ENCODE measurements at regions not wholly inside any gene's neighbourhood (a gene's known extent, or its start where the extent isn't known, plus 50 kb on each side); places are given as distances from the start of the nearest gene placed in this dataset.

DNA sequence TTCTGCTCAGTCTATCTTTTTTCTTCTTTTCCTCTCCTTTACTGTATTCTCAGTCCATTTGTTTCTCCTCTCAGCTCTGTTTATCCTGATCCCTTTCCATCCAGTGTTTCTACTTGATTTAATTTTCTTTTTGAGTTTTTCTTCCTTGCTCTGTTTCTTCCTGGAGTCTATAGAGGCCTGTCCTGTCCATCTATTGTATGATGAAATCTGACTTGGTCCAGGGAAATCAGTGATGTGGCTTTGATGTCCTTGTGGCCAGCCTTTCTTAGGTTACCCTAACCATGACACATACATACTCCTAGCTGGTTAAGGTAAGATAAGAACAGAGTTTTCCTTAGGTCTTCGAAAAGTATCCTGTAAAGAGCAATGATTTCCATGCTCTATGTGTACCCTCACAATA, 89.3 kb upstream of the LNX1 start:
- TF ChIP-seq POLR2A (IDR thresholded peaks at IDR 0.05): no peak
- TF ChIP-seq, protein P1, sequence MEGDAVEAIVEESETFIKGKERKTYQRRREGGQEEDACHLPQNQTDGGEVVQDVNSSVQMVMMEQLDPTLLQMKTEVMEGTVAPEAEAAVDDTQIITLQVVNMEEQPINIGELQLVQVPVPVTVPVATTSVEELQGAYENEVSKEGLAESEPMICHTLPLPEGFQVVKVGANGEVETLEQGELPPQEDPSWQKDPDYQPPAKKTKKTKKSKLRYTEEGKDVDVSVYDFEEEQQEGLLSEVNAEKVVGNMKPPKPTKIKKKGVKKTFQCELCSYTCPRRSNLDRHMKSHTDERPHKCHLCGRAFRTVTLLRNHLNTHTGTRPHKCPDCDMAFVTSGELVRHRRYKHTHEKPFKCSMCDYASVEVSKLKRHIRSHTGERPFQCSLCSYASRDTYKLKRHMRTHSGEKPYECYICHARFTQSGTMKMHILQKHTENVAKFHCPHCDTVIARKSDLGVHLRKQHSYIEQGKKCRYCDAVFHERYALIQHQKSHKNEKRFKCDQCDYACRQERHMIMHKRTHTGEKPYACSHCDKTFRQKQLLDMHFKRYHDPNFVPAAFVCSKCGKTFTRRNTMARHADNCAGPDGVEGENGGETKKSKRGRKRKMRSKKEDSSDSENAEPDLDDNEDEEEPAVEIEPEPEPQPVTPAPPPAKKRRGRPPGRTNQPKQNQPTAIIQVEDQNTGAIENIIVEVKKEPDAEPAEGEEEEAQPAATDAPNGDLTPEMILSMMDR (IDR thresholded peaks at IDR 0.05 in 4 of 5, conservative IDR thresholded peaks at IDR 0.05 in 1 of 5): no peak

Data from gastrocnemius medialis (tissue), 4 donors.